LHCN-M2 (cell line): ENCODE measurements at regions not wholly inside any gene's neighbourhood (a gene's known extent, or its start where the extent isn't known, plus 50 kb on each side); places are given as distances from the start of the nearest gene placed in this dataset.

Experiments used
- DNase-seq: peaks from one replicate; pipeline ENCODE4 v3.0.0-alpha.2; 2012; ENCODE audit warnings: low read depth

DNA sequence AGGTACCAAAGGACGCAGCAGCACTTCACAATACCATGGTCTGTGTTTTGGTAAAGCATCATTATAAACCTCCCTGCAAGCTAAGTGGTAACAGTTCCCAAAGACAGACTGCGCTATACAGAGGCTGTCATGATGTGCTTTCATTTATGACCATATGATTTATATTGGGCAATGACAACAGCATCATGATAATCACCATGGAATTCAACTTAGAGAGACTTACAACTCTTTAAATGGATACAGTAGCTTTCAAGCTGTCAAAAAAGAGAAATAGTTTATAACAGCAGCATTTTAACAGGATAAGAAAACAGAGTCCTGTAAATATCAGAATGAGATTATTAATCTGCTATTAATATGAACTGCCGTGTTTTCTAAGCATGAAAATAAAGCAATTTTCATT lies 341.7 kb downstream of the GPR37 start:
- no peak for DNase-seq

DNA sequence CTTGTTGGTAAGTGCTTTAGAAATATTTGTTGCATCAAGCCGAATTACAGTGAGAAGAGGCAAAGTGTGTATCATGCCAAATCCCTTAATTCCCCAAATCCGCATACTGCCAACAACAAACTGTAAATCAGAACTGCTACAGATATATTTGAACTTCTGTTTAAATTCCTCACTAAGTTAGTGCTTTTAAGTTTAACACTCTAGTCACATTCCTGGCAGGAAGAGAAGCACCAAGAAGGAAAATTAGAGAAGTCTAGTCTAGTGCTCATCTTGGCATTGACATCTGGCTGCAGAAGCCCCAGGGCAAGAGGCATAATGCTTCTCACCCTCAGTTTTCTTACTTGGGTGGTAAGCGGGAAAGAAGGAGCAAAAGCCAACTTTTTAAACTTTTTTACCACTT lies 343.5 kb downstream of the GPR37 start:
- DNase-seq = no peak

- no peak for DNase-seq
These were observed 345.2 kb downstream of the GPR37 start for GRCh38 chr7:124420367-124420766.

GRCh38 chr7:124413029-124413428 lies 352.6 kb downstream of the GPR37 start:
- DNase-seq = no peak

GRCh38 chr7:124412531-124412930 lies 353.1 kb downstream of the GPR37 start:
- no peak for DNase-seq

- no peak for DNase-seq
These were observed 353.8 kb downstream of the GPR37 start for GRCh38 chr7:124411796-124412195.

GRCh38 chr7:124403587-124403986 lies 362.0 kb downstream of the GPR37 start:
- DNase-seq = no peak

DNA sequence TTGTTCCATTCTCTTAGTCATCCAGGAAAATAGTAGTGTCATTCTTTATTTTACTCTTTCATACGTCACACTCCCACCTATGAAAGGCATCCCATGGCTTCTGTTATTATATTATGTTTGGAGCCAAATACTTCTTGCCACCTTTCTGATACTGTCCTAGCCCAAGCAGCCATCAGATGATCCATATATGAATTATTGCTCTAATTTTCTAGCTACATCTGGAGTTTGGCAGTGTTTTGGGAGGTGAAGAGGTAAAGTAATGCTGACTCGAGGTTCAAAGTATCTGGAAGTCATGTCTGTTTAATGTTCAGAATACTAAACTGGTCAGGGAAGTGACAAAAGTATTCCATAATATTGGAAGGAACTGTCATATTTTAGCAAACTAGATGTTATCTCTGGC lies 362.5 kb downstream of the GPR37 start:
- DNase-seq = no peak

- no peak for DNase-seq
These were observed 365.7 kb downstream of the GPR37 start for GRCh38 chr7:124399941-124400340.

DNA sequence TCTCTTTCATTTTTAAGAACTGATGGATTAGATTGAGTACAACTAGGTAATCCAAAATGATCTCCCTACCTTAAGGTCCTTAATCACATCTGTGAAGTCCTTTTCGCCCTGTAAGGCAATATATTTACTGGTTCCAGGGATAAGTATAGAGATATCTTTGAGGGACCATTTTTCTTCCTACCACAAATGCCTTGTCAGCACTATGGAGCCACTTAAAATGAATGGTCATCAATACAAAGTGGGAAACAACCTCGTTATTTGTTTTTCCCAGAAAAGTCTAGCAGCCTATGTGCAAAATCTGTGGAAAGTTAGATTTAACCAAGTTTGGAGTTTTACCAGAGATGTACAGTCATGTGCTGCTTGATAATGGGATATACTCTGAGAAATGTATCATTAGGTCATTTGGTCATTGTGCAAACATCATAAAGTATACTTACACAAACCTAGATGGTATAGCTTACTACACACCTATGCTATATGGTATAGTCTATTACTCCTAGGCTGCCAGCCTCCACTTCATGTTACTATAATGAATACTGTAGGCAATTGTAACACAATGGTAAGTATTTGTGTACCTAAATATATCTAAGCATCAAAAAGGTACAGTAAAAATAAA lies 366.2 kb upstream of the TMEM229A start:
- DNase-seq = no peak

GRCh38 chr7:124397134-124397533 lies 364.3 kb upstream of the TMEM229A start:
- DNase-seq = no peak

DNA sequence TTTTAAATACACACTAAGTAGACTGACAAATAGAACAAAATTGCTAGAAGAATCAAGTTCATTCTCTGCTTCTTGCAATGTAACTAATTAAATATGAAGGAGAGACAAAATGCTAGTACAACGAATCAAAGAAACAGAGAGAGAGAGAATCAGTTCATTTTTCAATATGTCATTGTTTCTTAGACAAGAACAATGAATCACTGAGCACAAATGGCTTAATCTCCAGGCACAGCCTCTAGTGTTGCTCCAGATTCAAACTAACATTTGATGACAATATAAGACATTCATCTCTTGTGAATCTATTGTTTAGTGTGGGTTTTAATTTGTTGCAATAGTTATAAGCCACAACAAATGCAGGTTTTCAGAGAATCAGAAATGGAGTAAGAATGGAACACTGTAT lies 357.4 kb upstream of the TMEM229A start:
- no peak for DNase-seq

DNA sequence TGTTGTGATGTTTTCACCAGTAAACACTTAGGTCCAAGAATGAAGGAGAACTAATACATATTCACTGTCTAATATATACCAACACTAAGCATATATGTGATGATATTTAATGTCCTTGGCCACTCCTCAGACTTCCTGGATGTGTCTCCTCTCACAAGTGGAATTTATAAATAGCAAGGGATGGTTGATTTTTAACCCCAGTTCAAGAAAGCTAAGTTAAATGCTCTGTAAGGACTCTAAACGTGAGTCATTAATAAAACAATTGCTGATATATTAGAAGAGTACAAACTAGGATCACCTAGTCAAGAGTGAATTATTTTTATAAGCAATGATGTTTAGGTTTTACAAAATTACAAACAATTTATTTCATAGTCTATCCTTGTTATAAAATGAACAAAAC lies 355.9 kb upstream of the TMEM229A start:
- no peak for DNase-seq

- no peak for DNase-seq
These were observed 354.2 kb upstream of the TMEM229A start for GRCh38 chr7:124387056-124387455.

DNA sequence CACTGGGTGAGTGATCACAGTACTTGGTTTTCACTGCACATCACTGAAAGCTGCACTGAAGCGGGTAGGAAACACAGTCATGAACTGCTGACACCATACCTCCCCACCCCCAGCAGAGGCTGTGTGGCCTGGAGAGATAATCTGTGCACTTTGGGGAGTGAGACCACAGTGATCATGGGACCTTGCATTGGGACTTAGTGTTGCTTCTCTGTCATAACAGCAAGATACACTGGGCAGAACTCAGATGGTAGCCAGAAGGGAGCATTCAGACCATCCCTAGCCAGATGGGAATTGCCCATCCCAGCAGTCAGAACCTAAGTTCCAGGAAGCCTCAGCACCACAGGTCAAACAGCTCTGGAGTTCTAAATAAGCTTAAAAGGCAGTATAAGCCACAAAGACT lies 346.4 kb upstream of the TMEM229A start:
- no peak for DNase-seq

DNA sequence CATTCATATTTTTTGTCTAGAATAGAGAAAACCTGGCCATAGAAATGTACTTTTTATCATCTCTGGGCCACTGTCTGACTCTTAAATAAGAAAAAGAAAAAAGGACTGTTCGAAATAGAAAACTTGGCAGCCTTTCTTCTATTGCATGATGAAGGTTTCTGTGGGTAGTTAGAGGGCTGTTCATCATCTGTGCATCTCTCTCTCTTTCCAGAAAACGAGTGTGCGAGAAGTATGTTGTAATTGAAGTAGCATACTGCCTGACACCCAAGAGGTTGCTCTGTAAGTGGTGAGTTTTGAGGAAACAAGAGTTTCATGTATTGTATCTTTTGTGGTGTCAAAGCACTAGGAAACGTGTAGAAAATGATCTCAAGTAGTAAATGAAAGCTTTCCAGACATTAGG lies 343.2 kb upstream of the TMEM229A start:
- DNase-seq = no peak

DNA sequence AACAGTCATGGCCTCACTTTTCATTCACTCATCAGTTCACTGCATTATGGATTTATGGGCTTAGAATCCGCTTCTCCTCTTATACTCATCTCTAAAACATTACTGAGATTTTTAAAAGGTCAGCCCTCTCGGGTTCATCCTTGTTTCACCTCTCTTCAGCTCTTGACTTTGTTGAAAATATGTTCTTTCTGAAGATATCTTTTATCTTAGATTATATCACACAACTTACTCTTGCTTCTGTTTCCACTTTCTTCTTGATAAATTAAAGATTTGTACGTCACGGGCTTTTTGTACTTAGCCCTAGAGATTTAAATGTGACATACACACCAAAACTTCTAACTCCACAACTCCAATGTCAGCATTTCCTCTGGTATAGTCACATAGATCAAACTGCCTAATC lies 342.5 kb upstream of the TMEM229A start:
- DNase-seq = no peak

- DNase-seq = no peak
These were observed 336.4 kb upstream of the TMEM229A start for GRCh38 chr7:124369310-124369709.

DNA sequence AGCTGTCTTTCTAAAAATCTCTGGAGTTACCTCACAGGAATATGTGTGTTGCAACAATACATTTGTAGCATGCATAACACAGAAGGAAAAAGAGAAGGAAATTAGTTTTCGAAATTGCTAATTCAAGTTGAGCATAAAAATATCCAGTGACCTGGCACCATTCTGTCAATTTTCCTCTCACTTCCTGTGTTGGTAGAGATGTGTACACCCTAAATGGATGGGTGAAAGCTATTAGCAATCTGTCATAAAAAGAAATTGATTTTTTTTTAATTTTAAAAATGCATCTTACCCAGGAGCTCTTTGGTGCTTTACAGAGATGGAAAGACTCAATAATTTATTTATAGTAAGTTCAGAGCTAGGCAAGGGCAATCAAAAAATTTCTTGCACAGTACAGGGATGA lies 333.3 kb upstream of the TMEM229A start:
- no peak for DNase-seq

DNA sequence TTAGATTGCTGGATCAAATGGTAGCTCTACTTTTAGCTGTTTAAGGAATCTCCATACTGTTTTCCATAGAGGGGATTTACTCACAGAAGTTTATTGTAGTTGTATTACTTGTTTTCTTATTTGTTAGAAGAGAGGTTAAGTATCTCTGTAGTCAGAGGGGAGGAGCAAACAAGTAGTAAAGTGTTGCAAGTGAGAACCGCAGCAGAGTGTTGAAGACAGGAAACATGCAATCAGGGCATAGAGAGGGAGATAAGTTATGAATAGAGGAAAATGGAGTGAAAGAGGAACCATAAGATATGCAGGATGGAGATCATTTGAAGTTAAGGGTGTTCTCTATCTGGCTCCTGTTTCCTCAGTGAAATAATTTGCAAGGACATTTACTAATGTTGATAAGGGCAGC lies 331.4 kb upstream of the TMEM229A start:
- no peak for DNase-seq

DNA sequence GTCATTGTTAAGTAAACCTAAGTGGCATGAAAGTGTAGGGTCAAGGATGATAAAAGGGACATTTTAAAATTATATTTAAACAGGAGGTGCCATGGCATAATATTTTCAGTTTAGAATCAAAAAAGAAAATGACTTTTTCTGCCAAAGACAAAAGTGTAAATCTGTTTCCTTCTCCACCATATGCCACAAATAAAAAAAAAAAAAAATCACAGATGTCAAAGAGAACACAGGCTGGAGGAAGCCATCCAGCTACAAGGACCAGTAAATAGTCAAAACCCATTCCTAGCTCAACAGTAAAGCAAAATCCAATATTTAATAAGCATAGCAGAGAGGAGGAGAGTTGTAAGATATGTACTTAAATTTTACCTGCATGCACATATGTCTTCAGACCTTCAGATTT lies 321.3 kb upstream of the TMEM229A start:
- no peak for DNase-seq

GRCh38 chr7:124351950-124352349 lies 319.1 kb upstream of the TMEM229A start:
- DNase-seq = no peak

DNA sequence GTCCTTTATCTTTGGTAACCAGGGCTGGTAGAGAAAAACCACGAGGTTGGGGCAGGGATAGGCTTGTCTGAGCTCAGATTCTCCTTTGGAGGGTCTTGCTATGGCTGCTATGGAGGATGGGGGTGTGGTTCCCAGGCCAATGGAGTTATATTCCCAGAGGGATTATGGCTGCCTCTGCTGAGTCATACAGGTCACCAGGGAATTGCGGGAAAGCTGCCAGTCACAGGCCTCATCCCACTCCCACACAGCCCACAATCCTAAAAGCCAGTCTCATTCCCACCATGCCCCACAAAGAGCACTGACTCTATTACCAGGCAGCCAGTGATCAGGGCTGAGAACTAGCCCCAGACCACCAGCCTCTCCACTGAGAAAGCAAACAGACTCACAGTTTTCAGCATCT lies 316.6 kb upstream of the TMEM229A start:
- no peak for DNase-seq

- DNase-seq = no peak
These were observed 306.0 kb upstream of the TMEM229A start for GRCh38 chr7:124338861-124339260.
